ENCODE measurements at regions not wholly inside any gene's neighbourhood (a gene's known extent, or its start where the extent isn't known, plus 50 kb on each side); places are given as distances from the start of the nearest gene placed in this dataset.
A peak's percentile ranks its signal among the peaks of the same experiment; 100 is the strongest.
"Not testable (repeated sequence)": the region's sequence is repeated elsewhere in the genome, so short reads cannot be mapped to it uniquely, and the experiment has no call there.

- no peaks in the 10 kb centered on the region for H3K36me3 ChIP-seq (ENCODE audit: control insufficient read depth, insufficient read depth, low read length)
- WGBS (ENCODE audit: insufficient coverage, insufficient read length) = no CpG with 5 or more reads among the region's 3 CpGs
- H3K9me3 ChIP-seq (ENCODE audit: control insufficient read depth, insufficient read depth, low read length) = no peaks in the 10 kb centered on the region
- H3K27me3 ChIP-seq (ENCODE audit: control insufficient read depth, insufficient read depth, low read length) = no peaks in the 10 kb centered on the region
- H3K27ac ChIP-seq (ENCODE audit: low read length) = no peak overlapping the region
- H3K4me1 ChIP-seq (ENCODE audit: control insufficient read depth, insufficient read depth, low read length) = no peaks in the 10 kb centered on the region
- no peak overlapping the region for H3K4me3 ChIP-seq (ENCODE audit: low read length)
- no peak for DNase-seq (ENCODE audit: low read depth, low spot score)
Measured at GRCh38 chr6:102950967-102951366, 1557.5 kb downstream of the GRIK2 start.

- no peaks in the 10 kb centered on the region for H3K27me3 ChIP-seq (ENCODE audit: control insufficient read depth, insufficient read depth, low read length)
- DNase-seq (ENCODE audit: low read depth, low spot score) = no peak
- no peaks in the 10 kb centered on the region for H3K9me3 ChIP-seq (ENCODE audit: control insufficient read depth, insufficient read depth, low read length)
- H3K4me1 ChIP-seq (ENCODE audit: control insufficient read depth, insufficient read depth, low read length) = no peaks in the 10 kb centered on the region
- H3K36me3 ChIP-seq (ENCODE audit: control insufficient read depth, insufficient read depth, low read length) = no peaks in the 10 kb centered on the region
- no CpG with 5 or more reads among the region's 1 CpG for WGBS (ENCODE audit: insufficient coverage, insufficient read length)
- H3K27ac ChIP-seq (ENCODE audit: low read length) = no peak overlapping the region
- no peak overlapping the region for H3K4me3 ChIP-seq (ENCODE audit: low read length)
Measured at GRCh38 chr6:102944475-102944874, 1551.0 kb downstream of the GRIK2 start.

DNA sequence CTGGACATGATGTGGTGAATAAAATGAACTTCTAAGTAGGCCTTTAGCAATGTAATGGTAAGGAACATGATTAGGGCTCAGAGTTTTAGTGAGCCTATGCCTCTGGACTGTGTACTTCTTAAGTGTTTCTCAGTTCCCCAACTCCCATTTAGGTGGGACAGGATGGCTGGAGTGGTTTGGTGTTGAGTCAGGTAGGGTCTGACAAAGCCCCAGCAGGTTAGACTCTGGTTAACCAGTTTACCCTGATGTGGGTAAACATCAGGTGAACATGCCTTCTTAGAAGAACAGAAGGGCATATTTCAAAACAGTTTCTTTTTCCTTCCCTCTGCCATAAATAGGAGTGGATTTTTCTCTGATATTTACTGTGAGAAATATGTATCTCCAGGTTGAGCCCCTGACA lies 1548.7 kb downstream of the GRIK2 start:
- H3K4me1 ChIP-seq (ENCODE audit: control insufficient read depth, insufficient read depth, low read length) = no peaks in the 10 kb centered on the region

GRCh38 chr6:102936959-102937358 lies 1543.5 kb downstream of the GRIK2 start:
- Histone ChIP-seq H3K27me3 (ENCODE audit: control insufficient read depth, insufficient read depth, low read length) (no peaks in the 10 kb centered on the region), H3K27ac (ENCODE audit: low read length) (no peak overlapping the region), H3K9me3 (ENCODE audit: control insufficient read depth, insufficient read depth, low read length) (no peaks in the 10 kb centered on the region), H3K4me3 (ENCODE audit: low read length) (no peak overlapping the region), H3K36me3 (ENCODE audit: control insufficient read depth, insufficient read depth, low read length) (no peaks in the 10 kb centered on the region), H3K4me1 (ENCODE audit: control insufficient read depth, insufficient read depth, low read length) (no peaks in the 10 kb centered on the region)
- no peak for DNase-seq (ENCODE audit: low read depth, low spot score)
- WGBS (ENCODE audit: insufficient coverage, insufficient read length) = no CpG with 5 or more reads among the region's 3 CpGs

More for the DNA sequence above, 1548.7 kb downstream of the GRIK2 start:
- Histone ChIP-seq H3K9me3 (ENCODE audit: control insufficient read depth, insufficient read depth, low read length) (no peaks in the 10 kb centered on the region), H3K27ac (ENCODE audit: low read length) (no peak overlapping the region), H3K4me3 (ENCODE audit: low read length) (no peak overlapping the region), H3K27me3 (ENCODE audit: control insufficient read depth, insufficient read depth, low read length) (no peaks in the 10 kb centered on the region), H3K36me3 (ENCODE audit: control insufficient read depth, insufficient read depth, low read length) (no peaks in the 10 kb centered on the region)
- no peak for DNase-seq (ENCODE audit: low read depth, low spot score)

GRCh38 chr6:102928109-102928508 lies 1534.6 kb downstream of the GRIK2 start:
- no peak for DNase-seq (ENCODE audit: low read depth, low spot score)
- Histone ChIP-seq H3K4me1 (ENCODE audit: control insufficient read depth, insufficient read depth, low read length) (no peaks in the 10 kb centered on the region), H3K27me3 (ENCODE audit: control insufficient read depth, insufficient read depth, low read length) (no peaks in the 10 kb centered on the region), H3K36me3 (ENCODE audit: control insufficient read depth, insufficient read depth, low read length) (no peaks in the 10 kb centered on the region), H3K27ac (ENCODE audit: low read length) (no peak overlapping the region), H3K4me3 (ENCODE audit: low read length) (no peak overlapping the region), H3K9me3 (ENCODE audit: control insufficient read depth, insufficient read depth, low read length) (no peaks in the 10 kb centered on the region)
- no CpG with 5 or more reads among the region's 3 CpGs for WGBS (ENCODE audit: insufficient coverage, insufficient read length)

DNA sequence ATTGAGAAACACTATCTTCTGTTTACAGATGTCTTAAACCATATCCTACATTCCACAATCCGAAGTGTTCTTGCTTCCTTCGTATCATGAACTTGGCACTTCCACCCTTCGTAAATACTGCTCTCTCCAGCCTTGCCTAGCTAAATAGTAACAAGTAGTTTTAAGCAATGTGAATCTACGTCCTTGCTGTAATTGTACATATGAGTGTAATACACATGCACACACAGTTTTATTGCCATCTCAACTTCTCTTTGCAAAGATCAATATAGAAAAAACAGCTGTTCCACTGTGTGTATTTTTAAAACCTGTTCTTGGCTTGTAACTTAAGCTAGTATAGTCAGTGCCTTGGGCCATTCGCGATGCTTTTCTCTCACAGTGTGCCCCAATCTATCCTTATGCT lies 1524.7 kb downstream of the GRIK2 start:
- Histone ChIP-seq H3K27ac (ENCODE audit: low read length) (no peak overlapping the region), H3K4me3 (ENCODE audit: low read length) (no peak overlapping the region), H3K4me1 (ENCODE audit: control insufficient read depth, insufficient read depth, low read length) (no peaks in the 10 kb centered on the region), H3K36me3 (ENCODE audit: control insufficient read depth, insufficient read depth, low read length) (no peaks in the 10 kb centered on the region), H3K9me3 (ENCODE audit: control insufficient read depth, insufficient read depth, low read length) (no peaks in the 10 kb centered on the region), H3K27me3 (ENCODE audit: control insufficient read depth, insufficient read depth, low read length) (no peaks in the 10 kb centered on the region)
- no CpG with 5 or more reads among the region's 6 CpGs for WGBS (ENCODE audit: insufficient coverage, insufficient read length)
- DNase-seq (ENCODE audit: low read depth, low spot score) = no peak

DNA sequence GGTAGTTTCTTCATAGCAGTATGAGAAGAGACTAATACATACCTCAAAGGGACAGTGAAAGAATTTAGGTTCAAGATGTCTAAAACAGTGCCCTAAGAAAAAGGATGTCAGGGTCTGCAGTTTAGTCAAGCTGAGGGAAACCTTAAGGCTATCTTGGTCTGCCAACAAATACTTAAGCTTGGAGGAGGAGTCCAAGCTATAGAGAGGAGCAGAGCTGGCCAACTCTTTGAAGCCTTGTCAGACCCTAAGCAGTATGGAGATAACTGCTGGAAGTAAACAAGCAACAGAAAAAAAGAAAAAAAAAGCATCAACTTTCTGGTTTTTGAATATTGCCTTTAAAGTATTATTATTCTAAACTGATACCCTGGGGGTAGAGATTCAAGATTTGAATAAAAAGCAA lies 1518.1 kb downstream of the GRIK2 start:
- H3K36me3 ChIP-seq (ENCODE audit: control insufficient read depth, insufficient read depth, low read length) = no peaks in the 10 kb centered on the region
- no peak for DNase-seq (ENCODE audit: low read depth, low spot score)
- no peaks in the 10 kb centered on the region for H3K27me3 ChIP-seq (ENCODE audit: control insufficient read depth, insufficient read depth, low read length)
- no peak overlapping the region for H3K27ac ChIP-seq (ENCODE audit: low read length)
- 0 out of 2 replicates have a peak, but pooled peaks cover 2% of the 10 kb centered on the region for H3K4me1 ChIP-seq (ENCODE audit: control insufficient read depth, insufficient read depth, low read length)
- no peaks in the 10 kb centered on the region for H3K9me3 ChIP-seq (ENCODE audit: control insufficient read depth, insufficient read depth, low read length)
- no peak overlapping the region for H3K4me3 ChIP-seq (ENCODE audit: low read length)

GRCh38 chr6:102910701-102911139 lies 1517.2 kb downstream of the GRIK2 start:
- no CpG with 5 or more reads among the region's 38 CpGs for WGBS (ENCODE audit: insufficient coverage, insufficient read length)

DNA sequence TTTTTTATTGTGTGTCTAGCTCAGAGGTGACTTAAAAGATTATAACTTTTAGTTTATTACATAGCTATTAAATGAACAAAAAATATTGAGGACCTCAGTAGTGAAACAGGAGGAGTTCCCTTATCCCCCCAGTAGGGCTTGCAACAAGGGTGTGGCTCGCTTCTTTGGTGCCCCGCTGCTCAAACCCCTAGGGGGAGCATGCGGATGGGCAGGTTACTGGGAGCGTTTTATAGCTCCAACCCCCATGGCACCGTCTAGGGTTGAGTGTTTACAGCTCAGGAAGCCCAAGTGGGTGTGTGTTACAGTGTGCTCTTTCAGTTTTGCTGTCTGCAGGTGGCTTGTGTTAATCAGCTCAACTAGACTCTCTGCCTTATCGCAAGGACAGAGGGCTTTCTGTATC lies 1513.7 kb downstream of the GRIK2 start:
- peak; percentile 7 for DNase-seq (ENCODE audit: low read depth, low spot score)
- Histone ChIP-seq H3K27me3 (ENCODE audit: control insufficient read depth, insufficient read depth, low read length) (no peaks in the 10 kb centered on the region), H3K36me3 (ENCODE audit: control insufficient read depth, insufficient read depth, low read length) (no peaks in the 10 kb centered on the region), H3K4me1 (ENCODE audit: control insufficient read depth, insufficient read depth, low read length) (0 out of 2 replicates have a peak, but pooled peaks cover 2% of the 10 kb centered on the region), H3K27ac (ENCODE audit: low read length) (no peak overlapping the region), H3K9me3 (ENCODE audit: control insufficient read depth, insufficient read depth, low read length) (no peaks in the 10 kb centered on the region), H3K4me3 (ENCODE audit: low read length) (no peak overlapping the region)
- WGBS (ENCODE audit: insufficient coverage, insufficient read length) = no CpG with 5 or more reads among the region's 6 CpGs

More at GRCh38 chr6:102910701-102911139, 1517.2 kb downstream of the GRIK2 start:
- H3K36me3 ChIP-seq (ENCODE audit: control insufficient read depth, insufficient read depth, low read length); H3K9me3 ChIP-seq (ENCODE audit: control insufficient read depth, insufficient read depth, low read length); H3K4me1 ChIP-seq (ENCODE audit: control insufficient read depth, insufficient read depth, low read length); DNase-seq (ENCODE audit: low read depth, low spot score); H3K27me3 ChIP-seq (ENCODE audit: control insufficient read depth, insufficient read depth, low read length); H3K4me3 ChIP-seq (ENCODE audit: low read length); H3K27ac ChIP-seq (ENCODE audit: low read length): not testable (repeated sequence)

DNA sequence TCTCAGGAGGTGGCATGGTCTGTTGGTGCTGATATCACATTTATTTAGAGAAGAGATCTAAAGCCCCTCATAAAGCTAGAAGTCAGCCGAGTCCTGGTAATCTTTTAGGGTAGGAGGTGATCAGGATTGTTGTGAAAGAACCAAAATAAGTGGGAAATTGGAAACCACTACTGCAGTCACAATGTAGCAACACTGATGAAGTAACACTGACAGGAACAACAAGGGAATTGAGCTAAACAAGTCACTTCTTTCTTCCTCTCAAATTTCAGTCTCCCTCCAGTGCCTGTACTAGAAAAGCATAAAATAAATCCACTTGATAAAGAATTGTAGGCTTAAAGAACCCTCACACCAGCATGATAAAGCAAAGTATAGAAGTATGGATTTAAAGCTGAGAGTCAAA lies 1509.0 kb downstream of the GRIK2 start:
- no peak for DNase-seq (ENCODE audit: low read depth, low spot score)
- WGBS (ENCODE audit: insufficient coverage, insufficient read length) = no CpG with 5 or more reads among the region's 1 CpG

GRCh38 chr6:102895683-102896082 lies 1502.2 kb downstream of the GRIK2 start:
- no peak for DNase-seq (ENCODE audit: low read depth, low spot score)
- Histone ChIP-seq H3K27me3 (ENCODE audit: control insufficient read depth, insufficient read depth, low read length) (no peaks in the 10 kb centered on the region), H3K4me3 (ENCODE audit: low read length) (no peak overlapping the region), H3K4me1 (ENCODE audit: control insufficient read depth, insufficient read depth, low read length) (no peaks in the 10 kb centered on the region), H3K27ac (ENCODE audit: low read length) (no peak overlapping the region), H3K9me3 (ENCODE audit: control insufficient read depth, insufficient read depth, low read length) (no peaks in the 10 kb centered on the region), H3K36me3 (ENCODE audit: control insufficient read depth, insufficient read depth, low read length) (no peaks in the 10 kb centered on the region)
- no CpG with 5 or more reads among the region's 4 CpGs for WGBS (ENCODE audit: insufficient coverage, insufficient read length)

More for the DNA sequence above, 1509.0 kb downstream of the GRIK2 start:
- Histone ChIP-seq H3K9me3 (ENCODE audit: control insufficient read depth, insufficient read depth, low read length) (no peaks in the 10 kb centered on the region), H3K27me3 (ENCODE audit: control insufficient read depth, insufficient read depth, low read length) (no peaks in the 10 kb centered on the region), H3K4me1 (ENCODE audit: control insufficient read depth, insufficient read depth, low read length) (no peaks in the 10 kb centered on the region), H3K4me3 (ENCODE audit: low read length) (no peak overlapping the region), H3K27ac (ENCODE audit: low read length) (no peak overlapping the region), H3K36me3 (ENCODE audit: control insufficient read depth, insufficient read depth, low read length) (no peaks in the 10 kb centered on the region)

All from iPS DF 6.9 (cell line).